K562 (cell line): ENCODE measurements at regions not wholly inside any gene's neighbourhood (a gene's known extent, or its start where the extent isn't known, plus 50 kb on each side); places are given as distances from the start of the nearest gene placed in this dataset.

ENCODE experiments used
- ATAC-seq: fragments of 200-7000 bp; cut with Tn5 transposase; 3 replicates; pipeline ENCODE4 v1.9.1; 2020; ENCODE audit warnings: moderate library complexity
- BruUV-seq: library from RNA; stranded (reverse); fragments of 400-500 nt; replicated peaks from 2 replicates; lab custom pipeline; 2021; lab: Mats Ljungman, UMichigan
- CTCF ChIA-PET: fragments of 300-600 bp; formaldehyde crosslinking; extraction: SDS; loops from one replicate; lab custom pipeline; 2021; ENCODE audit warnings: low intra/inter-chr PET ratio; lab: Yijun Ruan, JAX
- POLR2A ChIA-PET: fragments of 300-600, 350-650 bp; sonication (Branson Sonifier 250); formaldehyde crosslinking; extraction: SDS; loops from one replicate; lab custom pipeline; 2021; ENCODE audit warnings: antibody characterized with exemption, inconsistent platforms; lab: Yijun Ruan, JAX
- DNase-seq, 4 experiments: peaks; one replicate each; pipeline versions ENCODE4 v3.0.0 to v3.0.0-alpha.2; 2011 to 2018; ENCODE audit warnings: low spot score in 3 of 4, mixed read lengths in 3 of 4; ENCODE audit errors: extremely low read depth in 1 of 4
- FAIRE-seq: peaks from 2 replicates; lab custom pipeline; 2011; peaks lifted over from hg19 to GRCh38; lab: Jason Lieb, UNC
- H2AFZ ChIP-seq: 2 replicates; pipeline ENCODE4 v1.6.0; 2011; ENCODE audit warnings: low read depth, low read length, control low read depth, inconsistent platforms
- H3K27ac ChIP-seq: fragments of 200-600 bp; 3 replicates; pipeline ENCODE4 v1.8.0; 2011; ENCODE audit warnings: low read depth, mild to moderate bottlenecking, control low read depth, inconsistent platforms, low read length, moderate library complexity, mixed read lengths; ENCODE audit errors: extremely low read depth
- H3K27me3 ChIP-seq, 2 experiments: fragments of 300-600 bp in 1 of 2; 2 replicates in 1 of 2; 3 replicates in 1 of 2; pipeline versions ENCODE4 v1.6.0 to v1.8.0; 2011; ENCODE audit warnings: inconsistent platforms in 2 of 2, low read length in 2 of 2, mild to moderate bottlenecking in 1 of 2, mixed read lengths in 1 of 2, moderate library complexity in 1 of 2; ENCODE audit not compliant: control insufficient read depth in 2 of 2, insufficient read depth in 2 of 2
- H3K36me3 ChIP-seq: fragments of 300-600 bp; 3 replicates; pipeline ENCODE4 v1.8.0; 2011; ENCODE audit warnings: mild to moderate bottlenecking, low read length, inconsistent platforms; ENCODE audit not compliant: control insufficient read depth, insufficient read depth
- H3K4me1 ChIP-seq, 2 experiments: fragments of 200-600 bp in 1 of 2; replicated peaks in 1 of 2; 2 replicates in 1 of 2; 3 replicates in 1 of 2; pipeline versions ENCODE4 v1.5.1 to v1.8.0; 2011; ENCODE audit warnings: inconsistent platforms in 2 of 2, low read length in 2 of 2, mild to moderate bottlenecking in 1 of 2, mixed read lengths in 1 of 2, moderate library complexity in 1 of 2; ENCODE audit not compliant: control insufficient read depth in 2 of 2, insufficient read depth in 2 of 2
- H3K4me2 ChIP-seq: 2 replicates; pipeline ENCODE4 v1.6.1; 2011; ENCODE audit warnings: low read length, control low read depth, inconsistent platforms, mixed read lengths; ENCODE audit not compliant: insufficient read depth
- H3K4me3 ChIP-seq: fragments of 200-600 bp; sonication (generic), shearing (Covaris generic); 2 replicates; pipeline ENCODE4 v1.5.1; 2016; ENCODE audit warnings: control low read depth, inconsistent platforms
- H3K79me2 ChIP-seq: fragments of 200-600 bp; 3 replicates; pipeline ENCODE4 v1.8.0; 2011; ENCODE audit warnings: low read length, inconsistent platforms; ENCODE audit not compliant: control insufficient read depth, insufficient read depth
- H3K9ac ChIP-seq, 2 experiments: 2 replicates each; pipeline versions ENCODE4 v1.6.0 to v1.6.1; 2011; ENCODE audit warnings: low read depth in 2 of 2, low read length in 2 of 2, control low read depth in 1 of 2, inconsistent platforms in 1 of 2, mild to moderate bottlenecking in 1 of 2, mixed read lengths in 1 of 2; ENCODE audit not compliant: insufficient read depth in 1 of 2
- H3K9me1 ChIP-seq: one replicate; pipeline ENCODE4 v1.6.0; 2011; ENCODE audit warnings: inconsistent platforms, mild to moderate bottlenecking, low read length, moderate library complexity; ENCODE audit not compliant: control insufficient read depth, insufficient read depth
- H3K9me3 ChIP-seq: replicated peaks from 2 replicates; pipeline ENCODE4 v1.5.1; 2011; ENCODE audit warnings: low read depth, low read length, inconsistent platforms; ENCODE audit not compliant: control insufficient read depth, insufficient read depth
- H4K20me1 ChIP-seq: replicated peaks from 2 replicates; pipeline ENCODE4 v1.6.1; 2011; ENCODE audit warnings: low read length, inconsistent platforms, mixed read lengths; ENCODE audit not compliant: control insufficient read depth, insufficient read depth
- CEBPB ChIP-seq: fragments of 450-650 bp; IDR thresholded peaks from 2 replicates; pipeline ENCODE4 v1.6.1; 2016; ENCODE audit warnings: missing genetic modification characterization, missing compliant biosample characterization
- CREBBP ChIP-seq: IDR thresholded peaks from one replicate; pipeline ENCODE4 v1.6.1; 2012; ENCODE audit warnings: low read depth, mild to moderate bottlenecking, control low read depth, inconsistent platforms, low read length
- ELF1 ChIP-seq: fragments of 200-800 bp; sonication (Bioruptor generic); IDR thresholded peaks from 2 replicates; pipeline ENCODE4 v1.6.1; 2016; ENCODE audit warnings: missing genetic modification characterization, missing compliant biosample characterization
- ELF4 ChIP-seq: fragments of 450-650 bp; formaldehyde crosslinking; IDR thresholded peaks from 2 replicates; pipeline ENCODE4 v1.4.0; 2022; ENCODE audit warnings: missing genetic modification characterization
- FOXJ3 ChIP-seq: sonication (generic); formaldehyde crosslinking; IDR thresholded peaks from 2 replicates; pipeline ENCODE4 v1.4.0; 2020; ENCODE audit warnings: mild to moderate bottlenecking, missing genetic modification reagents
- FUS ChIP-seq: fragments of 200-400 bp; formaldehyde crosslinking; optimal IDR thresholded peaks from 2 replicates; pipeline ENCODE3; 2017; ENCODE audit warnings: low read depth, low read length
- GTF2E2 ChIP-seq: fragments of 200-800 bp; sonication (Bioruptor generic); IDR thresholded peaks from 2 replicates; pipeline ENCODE4 v1.6.1; 2016; ENCODE audit warnings: missing genetic modification characterization, missing compliant biosample characterization
- HNRNPH1 ChIP-seq: fragments of 200-400 bp; formaldehyde crosslinking; optimal IDR thresholded peaks from 2 replicates; pipeline ENCODE3; 2017; ENCODE audit warnings: low read depth, mild to moderate bottlenecking, low read length, moderate library complexity
- KLF10 ChIP-seq: fragments of 250-450 bp; sonication (Bioruptor Pico); IDR thresholded peaks from 2 replicates; pipeline ENCODE4 v1.6.1; 2021; ENCODE audit warnings: matching md5 sums
- SNIP1 ChIP-seq: fragments of 450-650 bp; IDR thresholded peaks from 2 replicates; pipeline ENCODE4 v1.7.1; 2017; ENCODE audit warnings: low read depth, mild to moderate bottlenecking
- SRSF3 ChIP-seq: fragments of 200-400 bp; formaldehyde crosslinking; IDR thresholded peaks from 2 replicates; pipeline ENCODE4 v1.6.1; 2016; ENCODE audit warnings: mild to moderate bottlenecking, low read length, moderate library complexity; ENCODE audit not compliant: insufficient read depth
- TOE1 ChIP-seq, 2 experiments: fragments of 450-650 bp in 1 of 2; sonication (generic) in 1 of 2; formaldehyde crosslinking in 1 of 2; IDR thresholded peaks; 2 replicates each; pipeline versions ENCODE4 v1.7.1 to v1.8.0; 2016 to 2022; ENCODE audit warnings: borderline replicate concordance in 2 of 2, mild to moderate bottlenecking in 2 of 2, antibody characterized with exemption in 1 of 2, inconsistent platforms in 1 of 2, low read depth in 1 of 2, missing genetic modification reagents in 1 of 2, moderate library complexity in 1 of 2
- ZNF511 ChIP-seq: sonication (generic); formaldehyde crosslinking; IDR thresholded peaks from 2 replicates; pipeline ENCODE4 v1.8.0; 2022; ENCODE audit warnings: mild to moderate bottlenecking, missing genetic modification reagents
- WGBS: fragments of 100-300 bp; shearing (Covaris generic); methylation state at CpG from one replicate; pipeline ENCODE4 v1.1.6; 2016; ENCODE audit warnings: low coverage, mixed read lengths; ENCODE audit not compliant: insufficient coverage; ENCODE audit errors: missing lambda C conversion rate; 5-methylcytosine and 5-hydroxymethylcytosine counted together
- in situ Hi-C: fragments of 300-500 bp; cut with MboI; formaldehyde crosslinking; loops from 4 replicates; pipeline ENCODE4 v1.15.0; 2018; ENCODE audit warnings: inconsistent platforms, mixed read lengths
- intact Hi-C: fragments of 100-400 bp; cut with micrococcal nuclease; formaldehyde crosslinking; loops from 2 replicates; pipeline ENCODE4 v1.14.2; 2022
- TF ChIP-seq, protein P1 (sequence below): sonication (generic); formaldehyde crosslinking; IDR thresholded peaks from 2 replicates; pipeline ENCODE4 v1.8.0; 2023; ENCODE audit warnings: missing genetic modification reagents, mild to moderate bottlenecking, borderline replicate concordance
- TF ChIP-seq, protein P2 (sequence below): fragments of 450-650 bp; IDR thresholded peaks from 2 replicates; pipeline ENCODE4 v1.6.1; 2017; ENCODE audit warnings: mild to moderate bottlenecking, moderate library complexity

- TF ChIP-seq, protein P1, sequence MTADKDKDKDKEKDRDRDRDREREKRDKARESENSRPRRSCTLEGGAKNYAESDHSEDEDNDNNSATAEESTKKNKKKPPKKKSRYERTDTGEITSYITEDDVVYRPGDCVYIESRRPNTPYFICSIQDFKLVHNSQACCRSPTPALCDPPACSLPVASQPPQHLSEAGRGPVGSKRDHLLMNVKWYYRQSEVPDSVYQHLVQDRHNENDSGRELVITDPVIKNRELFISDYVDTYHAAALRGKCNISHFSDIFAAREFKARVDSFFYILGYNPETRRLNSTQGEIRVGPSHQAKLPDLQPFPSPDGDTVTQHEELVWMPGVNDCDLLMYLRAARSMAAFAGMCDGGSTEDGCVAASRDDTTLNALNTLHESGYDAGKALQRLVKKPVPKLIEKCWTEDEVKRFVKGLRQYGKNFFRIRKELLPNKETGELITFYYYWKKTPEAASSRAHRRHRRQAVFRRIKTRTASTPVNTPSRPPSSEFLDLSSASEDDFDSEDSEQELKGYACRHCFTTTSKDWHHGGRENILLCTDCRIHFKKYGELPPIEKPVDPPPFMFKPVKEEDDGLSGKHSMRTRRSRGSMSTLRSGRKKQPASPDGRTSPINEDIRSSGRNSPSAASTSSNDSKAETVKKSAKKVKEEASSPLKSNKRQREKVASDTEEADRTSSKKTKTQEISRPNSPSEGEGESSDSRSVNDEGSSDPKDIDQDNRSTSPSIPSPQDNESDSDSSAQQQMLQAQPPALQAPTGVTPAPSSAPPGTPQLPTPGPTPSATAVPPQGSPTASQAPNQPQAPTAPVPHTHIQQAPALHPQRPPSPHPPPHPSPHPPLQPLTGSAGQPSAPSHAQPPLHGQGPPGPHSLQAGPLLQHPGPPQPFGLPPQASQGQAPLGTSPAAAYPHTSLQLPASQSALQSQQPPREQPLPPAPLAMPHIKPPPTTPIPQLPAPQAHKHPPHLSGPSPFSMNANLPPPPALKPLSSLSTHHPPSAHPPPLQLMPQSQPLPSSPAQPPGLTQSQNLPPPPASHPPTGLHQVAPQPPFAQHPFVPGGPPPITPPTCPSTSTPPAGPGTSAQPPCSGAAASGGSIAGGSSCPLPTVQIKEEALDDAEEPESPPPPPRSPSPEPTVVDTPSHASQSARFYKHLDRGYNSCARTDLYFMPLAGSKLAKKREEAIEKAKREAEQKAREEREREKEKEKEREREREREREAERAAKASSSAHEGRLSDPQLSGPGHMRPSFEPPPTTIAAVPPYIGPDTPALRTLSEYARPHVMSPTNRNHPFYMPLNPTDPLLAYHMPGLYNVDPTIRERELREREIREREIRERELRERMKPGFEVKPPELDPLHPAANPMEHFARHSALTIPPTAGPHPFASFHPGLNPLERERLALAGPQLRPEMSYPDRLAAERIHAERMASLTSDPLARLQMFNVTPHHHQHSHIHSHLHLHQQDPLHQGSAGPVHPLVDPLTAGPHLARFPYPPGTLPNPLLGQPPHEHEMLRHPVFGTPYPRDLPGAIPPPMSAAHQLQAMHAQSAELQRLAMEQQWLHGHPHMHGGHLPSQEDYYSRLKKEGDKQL: no peak
- no peak for TF ChIP-seq ZNF511 (CRISPR knock-in tag)
- no peak for TF ChIP-seq FUS
- no peak for TF ChIP-seq KLF10
- no peak for TF ChIP-seq GTF2E2 (tag)
- TF ChIP-seq CREBBP: no peak
- TF ChIP-seq, all 486 proteins: peak for 0
Measured at GRCh38 chr11:26090651-26091050, 241.3 kb upstream of the ANO3 start (continued).

- Histone ChIP-seq H4K20me1 (no peaks in the 10 kb centered on the region), H3K9ac (no peak overlapping the region), H3K9me1 (no peaks in the 10 kb centered on the region), H3K36me3 (no peaks in the 10 kb centered on the region), H3K9me3 (no peaks in the 10 kb centered on the region), H3K4me2 (no peak overlapping the region), H3K27me3 (no peaks in the 10 kb centered on the region), H3K4me1 (no peaks in the 10 kb centered on the region), H3K79me2 (no peaks in the 10 kb centered on the region), H3K27ac (no peak overlapping the region), H2AFZ (no peak overlapping the region), H3K4me3 (no peak overlapping the region)
- DNase-seq (no peak), FAIRE-seq (no peak), ATAC-seq (no peak)
- intact Hi-C loops (no loop called here), in situ Hi-C loops (no loop called here)
- POLR2A ChIA-PET: no interaction called here
- no TSS peak for BruUV-seq
- WGBS: 0% methylated on average over 2 of the region's 2 CpGs
- CTCF ChIA-PET: no interaction called here
- TF ChIP-seq TOE1 (IDR thresholded peaks at IDR 0.05; ENCODE audit: borderline replicate concordance): no peak
- TF ChIP-seq TOE1 (CRISPR knock-in tag; IDR thresholded peaks at IDR 0.05; ENCODE audit: borderline replicate concordance, low read depth): no peak
- no peak for TF ChIP-seq FOXJ3 (CRISPR knock-in tag)
- no peak for TF ChIP-seq HNRNPH1
- TF ChIP-seq, protein P2, sequence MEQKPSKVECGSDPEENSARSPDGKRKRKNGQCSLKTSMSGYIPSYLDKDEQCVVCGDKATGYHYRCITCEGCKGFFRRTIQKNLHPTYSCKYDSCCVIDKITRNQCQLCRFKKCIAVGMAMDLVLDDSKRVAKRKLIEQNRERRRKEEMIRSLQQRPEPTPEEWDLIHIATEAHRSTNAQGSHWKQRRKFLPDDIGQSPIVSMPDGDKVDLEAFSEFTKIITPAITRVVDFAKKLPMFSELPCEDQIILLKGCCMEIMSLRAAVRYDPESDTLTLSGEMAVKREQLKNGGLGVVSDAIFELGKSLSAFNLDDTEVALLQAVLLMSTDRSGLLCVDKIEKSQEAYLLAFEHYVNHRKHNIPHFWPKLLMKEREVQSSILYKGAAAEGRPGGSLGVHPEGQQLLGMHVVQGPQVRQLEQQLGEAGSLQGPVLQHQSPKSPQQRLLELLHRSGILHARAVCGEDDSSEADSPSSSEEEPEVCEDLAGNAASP: no peak
- no peak for TF ChIP-seq ELF4 (CRISPR knock-in tag)
- TF ChIP-seq ELF1: no peak
- no peak for TF ChIP-seq SRSF3
- TF ChIP-seq CEBPB (tag): no peak
- no peak for TF ChIP-seq SNIP1
Measured at GRCh38 chr11:26093206-26093605, 238.7 kb upstream of the ANO3 start.
